SK-N-MC (cell line): ENCODE measurements at regions not wholly inside any gene's neighbourhood (a gene's known extent, or its start where the extent isn't known, plus 50 kb on each side); places are given as distances from the start of the nearest gene placed in this dataset.

Experiments used
- EZH2 ChIP-seq: fragments of 200-600 bp; sonication (generic); IDR thresholded peaks from one replicate; pipeline ENCODE4 v1.6.1; 2017; ENCODE audit warnings: antibody characterized with exemption
- FOXP2 ChIP-seq: optimal IDR thresholded peaks from 2 replicates; pipeline ENCODE3; 2011; ENCODE audit warnings: mild to moderate bottlenecking, moderate library complexity; ENCODE audit not compliant: insufficient read depth; ENCODE audit errors: extremely low read length, control extremely low read depth
- POLR2AphosphoS5 ChIP-seq: IDR thresholded peaks from 2 replicates; pipeline ENCODE4 v1.6.1; 2012; ENCODE audit warnings: mild to moderate bottlenecking, low read depth, low read length, borderline replicate concordance

DNA sequence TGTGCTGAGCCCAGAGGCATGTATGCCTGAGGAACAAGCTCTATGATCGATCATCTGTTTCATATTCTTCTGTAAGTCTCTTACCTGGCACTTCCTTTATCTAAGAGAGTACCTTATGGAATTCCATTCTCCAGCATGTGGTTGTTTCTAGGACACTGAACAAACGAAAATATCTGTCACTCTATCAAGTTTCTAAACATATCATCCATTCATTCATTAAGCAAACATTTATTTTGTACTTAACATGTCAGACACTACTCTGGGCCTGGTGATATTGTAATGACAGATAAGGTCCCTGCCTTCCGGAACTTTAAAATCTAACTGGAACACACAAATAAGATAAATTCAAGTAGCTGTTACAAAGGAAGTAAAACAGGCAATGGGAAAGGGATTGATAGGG is 477.1 kb downstream of the IGSF11 start:
- TF ChIP-seq POLR2AphosphoS5 (no peak), EZH2 (no peak), FOXP2 (no peak)
